Stimulated activated CD4-positive, alpha-beta T cell treated with anti-CD3 and anti-CD28 coated beads, Interleukin-12 subunit alpha, Interleukin-12 subunit beta, amount 100 ng/mL, for 48 hours (primary cell): ENCODE measurements at regions not wholly inside any gene's neighbourhood (a gene's known extent, or its start where the extent isn't known, plus 50 kb on each side); places are given as distances from the start of the nearest gene placed in this dataset.
"Not testable (repeated sequence)": the region's sequence is repeated elsewhere in the genome, so short reads cannot be mapped to it uniquely, and the experiment has no call there.

Experiments
- DNase-seq, 3 donors: peaks; one replicate each; pipeline ENCODE4 v3.0.0-alpha.2; 2020; ENCODE audit warnings: low read depth in 2 of 3, low spot score in 1 of 3

GRCh38 chr5:62250919-62251318 lies 55.1 kb upstream of the KIF2A start:
- not testable (repeated sequence) for DNase-seq

- not testable (repeated sequence) for DNase-seq
Measured at GRCh38 chr5:62252519-62252918, 53.5 kb upstream of the KIF2A start.

GRCh38 chr5:62255551-62255950 lies 50.5 kb upstream of the KIF2A start:
- DNase-seq, result not testable (repeated sequence)

GRCh38 chr5:62256161-62257019 lies 49.6 kb upstream of the KIF2A start:
- no peak for DNase-seq
